EL (cell line): ENCODE measurements at regions not wholly inside any gene's neighbourhood (a gene's known extent, or its start where the extent isn't known, plus 50 kb on each side); places are given as distances from the start of the nearest gene placed in this dataset.
A peak's percentile ranks its signal among the peaks of the same experiment; 100 is the strongest.

Source experiments
- DNase-seq: peaks from one replicate; pipeline ENCODE4 v3.0.0-alpha.2; 2016

- DNase-seq = no peak
Measured at GRCh38 chr12:13592063-13592942, 389.1 kb downstream of the GRIN2B start.

- DNase-seq = no peak
Measured at GRCh38 chr12:13591488-13591887, 389.9 kb downstream of the GRIN2B start.

GRCh38 chr12:13591059-13591458, 390.3 kb downstream of the GRIN2B start:
- no peak for DNase-seq

GRCh38 chr12:13588574-13588973, 392.0 kb downstream of the EMP1 start:
- no peak for DNase-seq

- DNase-seq = no peak
Measured at GRCh38 chr12:13587721-13588390, 391.3 kb downstream of the EMP1 start.

GRCh38 chr12:13586361-13586760, 389.8 kb downstream of the EMP1 start:
- no peak for DNase-seq

- no peak for DNase-seq
Measured at GRCh38 chr12:13584541-13584940, 388.0 kb downstream of the EMP1 start.

- DNase-seq = no peak
Measured at GRCh38 chr12:13583630-13584029, 387.1 kb downstream of the EMP1 start.

GRCh38 chr12:13582421-13582820, 385.9 kb downstream of the EMP1 start:
- DNase-seq = no peak

GRCh38 chr12:13581031-13581430, 384.5 kb downstream of the EMP1 start:
- no peak for DNase-seq

GRCh38 chr12:13580206-13580605, 383.7 kb downstream of the EMP1 start:
- no peak for DNase-seq

- no peak for DNase-seq
Measured at GRCh38 chr12:13576935-13577500, 380.5 kb downstream of the EMP1 start.

GRCh38 chr12:13573698-13574321, 377.3 kb downstream of the EMP1 start:
- peak; percentile 79 for DNase-seq

- no peak for DNase-seq
Measured at GRCh38 chr12:13571035-13571434, 374.5 kb downstream of the EMP1 start.

GRCh38 chr12:13570005-13570694, 373.6 kb downstream of the EMP1 start:
- no peak for DNase-seq

GRCh38 chr12:13566292-13566691, 369.8 kb downstream of the EMP1 start:
- no peak for DNase-seq

GRCh38 chr12:13564266-13564810, 367.8 kb downstream of the EMP1 start:
- no peak for DNase-seq

- no peak for DNase-seq
Measured at GRCh38 chr12:13563743-13564125, 367.2 kb downstream of the EMP1 start.

GRCh38 chr12:13562915-13563742, 366.6 kb downstream of the EMP1 start:
- DNase-seq = no peak

- no peak for DNase-seq
Measured at GRCh38 chr12:13561923-13562322, 365.4 kb downstream of the EMP1 start.

- no peak for DNase-seq
Measured at GRCh38 chr12:13559318-13559978, 362.9 kb downstream of the EMP1 start.
